ENCODE measurements at regions not wholly inside any gene's neighbourhood (a gene's known extent, or its start where the extent isn't known, plus 50 kb on each side); places are given as distances from the start of the nearest gene placed in this dataset.

DNA sequence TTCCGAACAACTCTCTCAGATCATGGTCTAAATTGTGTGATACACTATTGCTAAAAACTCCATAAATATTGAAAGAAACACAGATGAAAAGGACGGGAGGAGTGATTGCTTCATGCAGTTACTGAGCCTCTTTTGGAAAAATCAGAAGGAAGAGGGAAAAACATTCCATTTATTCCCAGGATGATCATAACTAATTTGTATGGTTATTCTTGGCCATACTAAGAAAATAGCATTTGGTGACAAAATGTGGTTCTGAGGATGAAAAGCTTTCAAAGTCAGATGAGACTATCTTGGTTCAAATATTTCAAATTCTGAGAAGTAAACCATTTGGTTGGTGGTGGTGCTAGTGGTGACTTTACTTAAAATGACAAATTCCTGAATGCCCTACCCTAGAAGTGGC lies 305.4 kb upstream of the LDB2 start:
- H3K27ac ChIP-seq, result no peak overlapping the region
- DNase-seq (no peak), ATAC-seq (no peak)
- H3K36me3 ChIP-seq (replicated peaks in 1 of 2; ENCODE audit: insufficient read depth in 1 of 2, low read depth in 2 of 2), result no peaks in the 10 kb centered on the region
- no peaks in the 10 kb centered on the region for H3K27me3 ChIP-seq
- H3K9me3 ChIP-seq, result no peaks in the 10 kb centered on the region
- intact Hi-C loops (cut with DNase I), result no loop called here
- H3K4me3 ChIP-seq, result no peak overlapping the region
- no peaks in the 10 kb centered on the region for H3K4me1 ChIP-seq
- TF ChIP-seq, protein P1, sequence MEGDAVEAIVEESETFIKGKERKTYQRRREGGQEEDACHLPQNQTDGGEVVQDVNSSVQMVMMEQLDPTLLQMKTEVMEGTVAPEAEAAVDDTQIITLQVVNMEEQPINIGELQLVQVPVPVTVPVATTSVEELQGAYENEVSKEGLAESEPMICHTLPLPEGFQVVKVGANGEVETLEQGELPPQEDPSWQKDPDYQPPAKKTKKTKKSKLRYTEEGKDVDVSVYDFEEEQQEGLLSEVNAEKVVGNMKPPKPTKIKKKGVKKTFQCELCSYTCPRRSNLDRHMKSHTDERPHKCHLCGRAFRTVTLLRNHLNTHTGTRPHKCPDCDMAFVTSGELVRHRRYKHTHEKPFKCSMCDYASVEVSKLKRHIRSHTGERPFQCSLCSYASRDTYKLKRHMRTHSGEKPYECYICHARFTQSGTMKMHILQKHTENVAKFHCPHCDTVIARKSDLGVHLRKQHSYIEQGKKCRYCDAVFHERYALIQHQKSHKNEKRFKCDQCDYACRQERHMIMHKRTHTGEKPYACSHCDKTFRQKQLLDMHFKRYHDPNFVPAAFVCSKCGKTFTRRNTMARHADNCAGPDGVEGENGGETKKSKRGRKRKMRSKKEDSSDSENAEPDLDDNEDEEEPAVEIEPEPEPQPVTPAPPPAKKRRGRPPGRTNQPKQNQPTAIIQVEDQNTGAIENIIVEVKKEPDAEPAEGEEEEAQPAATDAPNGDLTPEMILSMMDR (IDR thresholded peaks at IDR 0.05), result no peak
- TF ChIP-seq POLR2A (IDR thresholded peaks at IDR 0.05), result no peak
- 43 to 63% methylated on average over 2 of the region's 2 CpGs for WGBS, 2 donors

DNA sequence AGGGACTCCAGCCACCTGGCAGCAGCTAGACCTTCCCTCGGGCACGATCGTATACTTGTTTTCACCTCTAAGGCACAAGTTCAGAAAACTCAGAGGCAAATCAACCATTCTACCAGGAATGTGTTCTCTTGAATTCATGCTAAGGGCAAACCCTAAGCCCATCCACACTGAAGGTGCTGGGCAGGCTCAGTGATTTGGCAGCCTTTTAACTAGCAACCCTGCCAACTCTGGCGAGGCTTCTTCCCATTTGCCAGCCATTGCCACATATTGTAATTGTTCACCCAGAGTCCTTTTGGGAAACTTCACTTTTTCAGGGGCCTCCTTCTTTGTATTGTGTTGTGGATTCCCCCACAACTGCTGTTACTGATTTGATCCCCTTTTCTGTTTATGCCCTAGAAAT lies 298.6 kb upstream of the LDB2 start:
- Histone ChIP-seq H3K9me3 (no peaks in the 10 kb centered on the region), H3K4me3 (no peak overlapping the region), H3K27me3 (no peaks in the 10 kb centered on the region), H3K36me3 (replicated peaks in 1 of 2; ENCODE audit: insufficient read depth in 1 of 2, low read depth in 2 of 2) (no peaks in the 10 kb centered on the region), H3K4me1 (no peaks in the 10 kb centered on the region), H3K27ac (no peak overlapping the region)
- TF ChIP-seq POLR2A (IDR thresholded peaks at IDR 0.05), result no peak
- TF ChIP-seq, protein P1 (IDR thresholded peaks at IDR 0.05), result no peak
- no peak for DNase-seq
- 84 to 93% methylated on average over 4 of the region's 4 CpGs for WGBS, 2 donors
- no peak for ATAC-seq
- intact Hi-C loops (cut with DNase I), result no loop called here

GRCh38 chr4:17195461-17196275 lies 297.2 kb upstream of the LDB2 start:
- no peak for DNase-seq
- WGBS, 2 donors, result 70 to 73% methylated on average over 4 of the region's 4 CpGs
- intact Hi-C loops (cut with DNase I), result no loop called here
- no peaks in the 10 kb centered on the region for H3K4me1 ChIP-seq
- no peaks in the 10 kb centered on the region for H3K27me3 ChIP-seq
- H3K4me3 ChIP-seq, result no peak overlapping the region
- no peak for ATAC-seq
- TF ChIP-seq POLR2A (IDR thresholded peaks at IDR 0.05), result no peak
- TF ChIP-seq, protein P1 (IDR thresholded peaks at IDR 0.05), result no peak
- no peaks in the 10 kb centered on the region for H3K36me3 ChIP-seq (replicated peaks in 1 of 2; ENCODE audit: insufficient read depth in 1 of 2, low read depth in 2 of 2)
- no peaks in the 10 kb centered on the region for H3K9me3 ChIP-seq
- H3K27ac ChIP-seq, result no peak overlapping the region

DNA sequence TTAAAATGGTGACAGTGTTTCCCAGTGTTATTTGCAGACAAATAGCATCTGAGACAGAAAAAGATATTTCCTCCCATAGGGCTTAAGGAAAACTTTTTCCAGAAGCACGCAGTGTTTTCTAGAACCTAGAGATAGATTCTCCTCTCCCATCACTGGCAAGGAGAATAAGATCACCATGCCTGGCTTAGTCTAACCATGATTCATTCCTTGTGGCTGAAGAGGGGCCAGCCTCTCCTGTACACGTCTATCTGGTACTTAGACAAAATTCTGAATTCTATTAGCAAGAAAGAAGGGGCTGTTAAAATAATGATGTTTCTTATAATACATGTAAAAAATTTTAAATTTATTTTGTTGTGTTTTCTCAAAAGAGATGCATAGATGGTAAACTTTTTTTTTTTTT lies 296.1 kb upstream of the LDB2 start:
- H3K27me3 ChIP-seq, result no peaks in the 10 kb centered on the region
- no peak for DNase-seq
- TF ChIP-seq, protein P1 (IDR thresholded peaks at IDR 0.05), result no peak
- no peak for TF ChIP-seq POLR2A (IDR thresholded peaks at IDR 0.05)
- no peaks in the 10 kb centered on the region for H3K9me3 ChIP-seq
- intact Hi-C loops (cut with DNase I), result no loop called here
- H3K27ac ChIP-seq, result no peak overlapping the region
- no peak for ATAC-seq
- no peak overlapping the region for H3K4me3 ChIP-seq
- H3K36me3 ChIP-seq (replicated peaks in 1 of 2; ENCODE audit: insufficient read depth in 1 of 2, low read depth in 2 of 2), result no peaks in the 10 kb centered on the region
- 37 to 53% methylated on average over 2 of the region's 2 CpGs for WGBS, 2 donors
- no peaks in the 10 kb centered on the region for H3K4me1 ChIP-seq

GRCh38 chr4:17189759-17190158 lies 291.3 kb upstream of the LDB2 start:
- DNase-seq (no peak), ATAC-seq (no peak)
- no peak overlapping the region for H3K27ac ChIP-seq
- no peak overlapping the region for H3K4me3 ChIP-seq
- H3K36me3 ChIP-seq (replicated peaks in 1 of 2; ENCODE audit: insufficient read depth in 1 of 2, low read depth in 2 of 2), result no peaks in the 10 kb centered on the region
- H3K4me1 ChIP-seq, result no peaks in the 10 kb centered on the region
- intact Hi-C loops (cut with DNase I), result no loop called here
- TF ChIP-seq, protein P1 (IDR thresholded peaks at IDR 0.05), result no peak
- TF ChIP-seq POLR2A (IDR thresholded peaks at IDR 0.05), result no peak
- H3K9me3 ChIP-seq, result no peaks in the 10 kb centered on the region
- no peaks in the 10 kb centered on the region for H3K27me3 ChIP-seq
- WGBS, 2 donors, result 59 to 65% methylated on average over 3 of the region's 3 CpGs

Measured in body of pancreas (tissue), 4 donors.